LNCaP clone FGC (cell line): ENCODE measurements at regions not wholly inside any gene's neighbourhood (a gene's known extent, or its start where the extent isn't known, plus 50 kb on each side); places are given as distances from the start of the nearest gene placed in this dataset.

Experiments used
- DNase-seq: peaks from one replicate; pipeline ENCODE4 v3.0.0-alpha.2; 2011; ENCODE audit warnings: low read depth
- H3K4me3 ChIP-seq: 2 replicates; pipeline ENCODE4 v1.5.1; 2011; ENCODE audit warnings: mild to moderate bottlenecking, low read depth, low read length, control low read depth
- TF ChIP-seq, protein P1 (sequence below): IDR thresholded peaks from 2 replicates; pipeline ENCODE4 v1.5.1; 2012; ENCODE audit warnings: mild to moderate bottlenecking; ENCODE audit not compliant: control insufficient read depth, insufficient read depth; ENCODE audit errors: extremely low read depth

DNA sequence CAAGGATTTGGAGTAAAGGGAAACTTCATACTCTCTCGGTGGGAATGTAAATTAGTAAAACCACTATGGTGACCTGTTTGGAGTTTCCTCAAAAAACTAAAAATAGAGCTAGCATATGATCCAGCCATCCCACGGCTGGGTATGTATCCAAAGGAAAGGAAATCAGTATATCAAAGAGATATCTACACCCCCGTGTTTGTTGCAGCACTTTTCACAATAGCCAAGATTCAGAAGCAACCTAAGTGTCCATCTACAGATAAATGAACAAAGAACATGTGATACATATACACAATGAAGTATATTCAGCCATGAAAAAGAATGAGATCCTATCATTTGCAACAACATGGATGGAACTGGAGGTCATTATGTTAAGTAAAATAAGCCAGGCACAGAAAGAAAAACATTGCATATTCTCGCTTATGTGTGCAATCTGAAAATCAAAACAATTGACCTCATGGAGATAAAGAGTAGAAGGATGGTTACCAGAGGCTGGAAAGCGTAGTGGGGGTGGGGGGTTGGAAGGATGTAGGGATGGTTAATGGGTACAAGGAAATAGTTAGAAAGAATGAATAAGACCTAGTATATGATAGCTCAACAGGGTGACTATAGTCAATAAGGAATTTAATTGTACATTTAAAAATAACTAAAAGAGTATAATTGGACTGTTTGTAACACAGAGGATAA lies 468.0 kb downstream of the BCAT1 start:
- TF ChIP-seq, protein P1, sequence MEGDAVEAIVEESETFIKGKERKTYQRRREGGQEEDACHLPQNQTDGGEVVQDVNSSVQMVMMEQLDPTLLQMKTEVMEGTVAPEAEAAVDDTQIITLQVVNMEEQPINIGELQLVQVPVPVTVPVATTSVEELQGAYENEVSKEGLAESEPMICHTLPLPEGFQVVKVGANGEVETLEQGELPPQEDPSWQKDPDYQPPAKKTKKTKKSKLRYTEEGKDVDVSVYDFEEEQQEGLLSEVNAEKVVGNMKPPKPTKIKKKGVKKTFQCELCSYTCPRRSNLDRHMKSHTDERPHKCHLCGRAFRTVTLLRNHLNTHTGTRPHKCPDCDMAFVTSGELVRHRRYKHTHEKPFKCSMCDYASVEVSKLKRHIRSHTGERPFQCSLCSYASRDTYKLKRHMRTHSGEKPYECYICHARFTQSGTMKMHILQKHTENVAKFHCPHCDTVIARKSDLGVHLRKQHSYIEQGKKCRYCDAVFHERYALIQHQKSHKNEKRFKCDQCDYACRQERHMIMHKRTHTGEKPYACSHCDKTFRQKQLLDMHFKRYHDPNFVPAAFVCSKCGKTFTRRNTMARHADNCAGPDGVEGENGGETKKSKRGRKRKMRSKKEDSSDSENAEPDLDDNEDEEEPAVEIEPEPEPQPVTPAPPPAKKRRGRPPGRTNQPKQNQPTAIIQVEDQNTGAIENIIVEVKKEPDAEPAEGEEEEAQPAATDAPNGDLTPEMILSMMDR, result no peak
- DNase-seq, result no peak
- H3K4me3 ChIP-seq, result no peak overlapping the region

DNA sequence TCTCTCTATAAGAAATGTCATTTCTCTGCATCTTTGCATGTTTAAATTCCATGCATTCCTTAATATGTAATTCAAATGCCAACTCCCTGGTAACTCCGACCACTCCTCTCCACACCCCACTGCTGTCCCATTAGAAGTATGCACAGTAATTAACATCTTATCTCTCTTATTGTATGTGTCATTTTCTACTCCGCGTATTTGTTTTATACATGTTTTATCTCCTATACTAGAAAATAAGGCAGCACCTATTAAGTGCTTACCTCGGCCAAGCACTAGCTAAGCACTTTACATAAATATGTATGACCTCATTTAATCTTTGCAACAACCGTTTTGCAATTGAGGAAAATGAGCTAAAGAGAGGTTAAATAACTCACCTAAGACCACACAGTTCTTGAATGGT lies 469.8 kb downstream of the BCAT1 start:
- H3K4me3 ChIP-seq, result no peak overlapping the region
- TF ChIP-seq, protein P1, result no peak
- no peak for DNase-seq

DNA sequence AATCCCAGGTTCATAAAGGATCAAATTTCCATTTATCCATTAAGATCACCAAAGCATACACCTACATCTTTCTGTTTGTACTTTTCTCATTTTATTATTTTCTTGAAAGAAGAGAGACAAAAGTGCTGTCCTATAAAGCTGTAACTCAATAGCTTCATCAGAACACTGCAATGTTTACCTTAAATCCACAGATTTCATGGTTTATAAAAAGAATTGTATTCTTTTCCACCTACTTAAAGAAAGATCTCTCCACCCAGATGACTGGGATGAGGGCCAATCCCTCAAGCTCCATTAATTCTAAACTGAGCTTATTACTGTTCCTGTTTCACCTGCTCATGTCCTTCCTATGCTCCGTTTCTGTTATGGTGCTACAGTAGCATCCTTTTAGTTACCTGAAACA lies 470.6 kb downstream of the BCAT1 start:
- no peak for DNase-seq
- TF ChIP-seq, protein P1, result no peak

DNA sequence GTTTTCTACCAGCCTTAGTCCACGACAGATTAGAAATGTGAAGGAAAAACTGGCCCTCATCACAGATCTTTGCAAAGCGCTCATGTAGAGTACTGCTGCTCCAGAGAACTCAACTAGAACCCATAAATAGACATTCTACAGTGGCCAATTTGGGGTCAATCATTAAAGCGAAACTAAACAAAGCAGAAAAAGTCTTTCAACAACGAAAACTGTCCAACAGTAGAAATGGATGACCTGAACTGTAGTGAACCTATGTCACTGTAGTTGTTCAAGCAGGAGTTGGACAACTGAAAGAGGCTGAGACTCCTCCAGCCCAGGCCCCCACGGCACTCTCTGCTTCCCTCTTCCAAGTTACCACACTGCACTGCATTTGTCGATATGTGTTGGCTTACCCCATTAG lies 472.6 kb downstream of the BCAT1 start:
- TF ChIP-seq, protein P1, result no peak
- no peak overlapping the region for H3K4me3 ChIP-seq
- DNase-seq, result no peak

More for the DNA sequence above, 470.6 kb downstream of the BCAT1 start:
- no peak overlapping the region for H3K4me3 ChIP-seq

DNA sequence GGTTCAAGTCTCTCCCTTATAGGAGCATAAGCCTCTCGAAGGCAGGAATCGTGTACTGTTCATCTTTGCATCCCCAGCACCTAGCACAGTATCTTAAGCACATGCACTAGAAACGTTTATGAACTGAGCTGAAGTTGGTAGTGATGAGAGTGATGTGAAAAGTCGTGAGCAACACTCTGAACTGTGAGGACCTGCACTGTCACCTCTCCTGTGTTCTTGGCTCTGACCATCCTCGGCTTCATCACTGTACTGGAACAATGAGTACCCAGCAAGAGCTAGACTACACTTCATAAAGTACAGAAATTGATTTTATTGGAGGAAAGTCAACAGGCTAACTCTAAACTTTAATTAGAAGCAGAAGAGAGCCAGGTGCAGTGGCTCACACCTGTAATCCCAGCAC lies 473.6 kb downstream of the BCAT1 start:
- no peak for DNase-seq
- TF ChIP-seq, protein P1, result no peak
- no peak overlapping the region for H3K4me3 ChIP-seq

DNA sequence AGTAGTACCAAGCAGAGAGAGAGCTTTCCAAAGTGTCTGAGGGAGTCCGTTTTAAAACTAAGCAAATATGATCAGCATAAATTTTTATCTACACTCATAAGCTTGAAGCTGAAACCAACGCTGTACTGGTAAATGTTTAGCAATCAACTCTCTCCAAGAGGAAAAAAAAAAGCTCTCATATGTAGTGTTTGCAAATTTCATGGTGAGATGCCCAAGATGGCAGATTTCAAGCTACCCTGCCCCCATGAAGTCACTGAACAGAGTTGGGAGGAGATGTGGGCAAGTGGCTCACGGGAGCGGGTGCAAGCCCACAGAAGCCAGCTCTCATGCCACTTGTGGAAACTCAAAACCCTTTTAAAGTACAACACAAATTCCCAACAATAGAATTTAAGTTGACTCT lies 475.8 kb downstream of the BCAT1 start:
- no peak for DNase-seq
- TF ChIP-seq, protein P1, result no peak
- no peak overlapping the region for H3K4me3 ChIP-seq

DNA sequence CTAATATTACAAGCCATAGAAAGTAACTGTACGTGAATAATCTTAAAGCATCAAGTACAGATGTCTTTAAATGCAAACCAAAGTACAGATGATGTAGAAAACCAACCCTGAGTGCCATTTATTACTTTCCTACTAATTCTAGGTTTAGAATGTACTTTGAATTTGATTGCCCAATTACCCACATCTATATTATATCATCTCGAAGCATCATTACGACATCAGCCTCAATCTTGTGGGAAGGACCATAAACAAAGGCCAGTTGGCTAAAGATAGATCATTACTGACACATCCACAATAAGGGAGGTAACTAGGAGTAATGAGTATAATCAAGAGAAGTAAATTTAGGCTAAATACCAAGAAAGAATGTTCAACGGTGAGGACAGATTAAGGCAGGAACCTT lies 478.9 kb downstream of the BCAT1 start:
- H3K4me3 ChIP-seq, result no peak overlapping the region
- TF ChIP-seq, protein P1, result no peak
- no peak for DNase-seq
